Middle frontal gyrus (tissue), 1 donor: ENCODE measurements at regions not wholly inside any gene's neighbourhood (a gene's known extent, or its start where the extent isn't known, plus 50 kb on each side); places are given as distances from the start of the nearest gene placed in this dataset.
"Not testable (repeated sequence)": the region's sequence is repeated elsewhere in the genome, so short reads cannot be mapped to it uniquely, and the experiment has no call there.

Experiments
- DNase-seq: peaks from one replicate; pipeline ENCODE4 v3.0.0-alpha.2; 2015; ENCODE audit warnings: low spot score; ENCODE audit errors: extremely low spot score

GRCh38 chr17:30689266-30690000 is 135.1 kb downstream of the CRLF3 start:
- DNase-seq, result not testable (repeated sequence)

- DNase-seq, result not testable (repeated sequence)
These were observed 137.7 kb downstream of the CRLF3 start for GRCh38 chr17:30686538-30687479.

GRCh38 chr17:30682280-30682679 is 142.2 kb downstream of the CRLF3 start:
- DNase-seq, result not testable (repeated sequence)

- not testable (repeated sequence) for DNase-seq
These were observed 143.8 kb downstream of the CRLF3 start for GRCh38 chr17:30680681-30681080.

GRCh38 chr17:30677550-30678249 is 146.8 kb downstream of the CRLF3 start:
- DNase-seq, result no peak

- not testable (repeated sequence) for DNase-seq
These were observed 148.6 kb downstream of the CRLF3 start for GRCh38 chr17:30675777-30676492.

- not testable (repeated sequence) for DNase-seq
These were observed 155.3 kb downstream of the CRLF3 start for GRCh38 chr17:30669217-30669649.

GRCh38 chr17:30668360-30669181 is 155.9 kb downstream of the CRLF3 start:
- not testable (repeated sequence) for DNase-seq

GRCh38 chr17:30667657-30668359 is 156.7 kb downstream of the CRLF3 start:
- not testable (repeated sequence) for DNase-seq

GRCh38 chr17:30666838-30667656 is 157.4 kb downstream of the CRLF3 start:
- not testable (repeated sequence) for DNase-seq

- DNase-seq, result not testable (repeated sequence)
These were observed 160.6 kb downstream of the CRLF3 start for GRCh38 chr17:30663727-30664455.

- DNase-seq, result not testable (repeated sequence)
These were observed 167.3 kb downstream of the CRLF3 start for GRCh38 chr17:30657148-30657547.

- DNase-seq, result not testable (repeated sequence)
These were observed 171.5 kb downstream of the CRLF3 start for GRCh38 chr17:30653038-30653437.

- not testable (repeated sequence) for DNase-seq
These were observed 172.9 kb downstream of the GOSR1 start for GRCh38 chr17:30650149-30650548.

- DNase-seq, result not testable (repeated sequence)
These were observed 170.9 kb downstream of the GOSR1 start for GRCh38 chr17:30648015-30648620.

GRCh38 chr17:30645875-30646274 is 168.7 kb downstream of the GOSR1 start:
- DNase-seq, result not testable (repeated sequence)

GRCh38 chr17:30644713-30645112 is 167.5 kb downstream of the GOSR1 start:
- DNase-seq, result not testable (repeated sequence)
